ENCODE measurements at regions not wholly inside any gene's neighbourhood (a gene's known extent, or its start where the extent isn't known, plus 50 kb on each side); places are given as distances from the start of the nearest gene placed in this dataset.

- Histone ChIP-seq H3K36me3 (ENCODE audit: control insufficient read depth in 2 of 4, insufficient read depth in 4 of 4, low read length in 3 of 4) (no peaks in the 10 kb centered on the region), H2AK5ac (ENCODE audit: low read depth, low read length) (no peak overlapping the region), H3K18ac (ENCODE audit: extremely low read depth, low read length) (no peak overlapping the region), H3K27me3 (replicated peaks in 1 of 4; ENCODE audit: control insufficient read depth in 3 of 4, extremely low read depth in 1 of 4, insufficient read depth in 3 of 4, low read length in 3 of 4) (no peaks in the 10 kb centered on the region), H3K27ac (ENCODE audit: low read depth, low read length) (no peak overlapping the region), H3K4me3 (ENCODE audit: extremely low read depth in 1 of 4, insufficient read depth in 2 of 4, low read depth in 3 of 4, low read length in 4 of 4) (no peak overlapping the region), H3K79me2 (ENCODE audit: control insufficient read depth in 1 of 2, insufficient read depth in 2 of 2, low read length in 2 of 2) (no peaks in the 10 kb centered on the region), H3K9me3 (ENCODE audit: insufficient read depth in 2 of 2, low read depth in 1 of 2, low read length in 1 of 2) (peaks cover 0 to 2% of the 10 kb centered on the region in 2 experiments; a peak in 1 of 4 replicates), H2BK12ac (ENCODE audit: low read depth, low read length) (no peak overlapping the region), H3K23me2 (ENCODE audit: low read depth, low read length) (no peaks in the 10 kb centered on the region), H4K20me1 (replicated peaks in 1 of 2; ENCODE audit: control insufficient read depth in 1 of 2, insufficient read depth in 2 of 2, low read length in 2 of 2) (no peaks in the 10 kb centered on the region), H3K4me2 (ENCODE audit: insufficient read depth in 1 of 2, low read depth in 2 of 2, low read length in 2 of 2) (no peak overlapping the region), H4K8ac (ENCODE audit: extremely low read depth, insufficient read depth, low read length) (no peak overlapping the region), H3K14ac (ENCODE audit: insufficient read length) (no peak overlapping the region), H2BK20ac (ENCODE audit: low read length) (no peak overlapping the region), H3K56ac (replicated peaks; ENCODE audit: insufficient read length, low read depth, low read length) (no peak overlapping the region), H4K91ac (replicated peaks; ENCODE audit: insufficient read length, low read length) (no peak overlapping the region), H2AFZ (ENCODE audit: low read length) (no peak overlapping the region), H3K4me1 (replicated peaks in 1 of 4; ENCODE audit: control insufficient read depth in 3 of 4, insufficient read depth in 4 of 4, low read length in 3 of 4) (no peaks in the 10 kb centered on the region), H4K5ac (ENCODE audit: insufficient read length, low read depth, low read length) (no peak overlapping the region), H3K4ac (replicated peaks; ENCODE audit: insufficient read length, low read depth, low read length) (no peak overlapping the region), H3K79me1 (ENCODE audit: low read depth, low read length) (no peaks in the 10 kb centered on the region), H2BK5ac (ENCODE audit: low read depth, low read length) (no peak overlapping the region), H3K9ac (replicated peaks in 1 of 4; ENCODE audit: extremely low read depth in 1 of 4, low read depth in 3 of 4, low read length in 3 of 4) (no peak overlapping the region; a peak in 1 of 7 replicates), H3K23ac (ENCODE audit: insufficient read length) (no peak overlapping the region), H2BK15ac (ENCODE audit: low read length) (no peak overlapping the region), H2BK120ac (replicated peaks; ENCODE audit: low read depth, low read length) (no peak overlapping the region)
- FAIRE-seq (no peak), DNase-seq (ENCODE audit: low read depth in 1 of 2, low spot score in 2 of 2) (peak in 1 of 2 experiments; percentile 39)
- ChIA-PET CTCF (ENCODE audit: partially characterized antibody) (no interaction called here), POLR2A (ENCODE audit: partially characterized antibody) (no interaction called here)
- WGBS, 2 experiments (ENCODE audit: extremely low coverage in 1 of 2, insufficient coverage in 1 of 2, insufficient read length in 1 of 2, insufficient replicate concordance in 2 of 2, low coverage in 1 of 2, low lambda C conversion rate in 2 of 2, missing lambda C conversion rate in 1 of 2) = 84% methylated on average over 16 of the region's 16 CpGs; no CpG with 5 or more reads in 1 of the 2 experiments
- TF ChIP-seq TAF7 (optimal IDR thresholded peaks at IDR 0.05; ENCODE audit: borderline replicate concordance, low read depth, low read length) (no peak), TEAD4 (IDR thresholded peaks at IDR 0.05; ENCODE audit: low read depth, low read length) (no peak), CHD2 (IDR thresholded peaks at IDR 0.05; ENCODE audit: low read length) (no peak), POLR2AphosphoS5 (IDR thresholded peaks at IDR 0.05; ENCODE audit: low read depth, low read length) (no peak), HDAC6 (IDR thresholded peaks at IDR 0.05; ENCODE audit: low read depth, low read length) (no peak), BACH1 (IDR thresholded peaks at IDR 0.05; ENCODE audit: low read length) (no peak), KDM4A (IDR thresholded peaks at IDR 0.05; ENCODE audit: low read depth, low read length, severe bottlenecking) (no peak), BRCA1 (IDR thresholded peaks at IDR 0.05; ENCODE audit: low read depth, low read length) (no peak), TAF1 (IDR thresholded peaks at IDR 0.05; ENCODE audit: low read depth, low read length) (no peak), RAD21 (IDR thresholded peaks at IDR 0.05 in 1 of 2, conservative IDR thresholded peaks at IDR 0.05 in 1 of 2; ENCODE audit: low read depth in 2 of 2, low read length in 2 of 2) (no peak), JUND (IDR thresholded peaks at IDR 0.05; ENCODE audit: low read length) (no peak), ATF3 (IDR thresholded peaks at IDR 0.05; ENCODE audit: insufficient read depth, low read depth, low read length) (no peak), CHD1 (IDR thresholded peaks at IDR 0.05; ENCODE audit: low read depth, low read length) (no peak), TBP (IDR thresholded peaks at IDR 0.05; ENCODE audit: low read depth, low read length) (no peak), RBBP5 (IDR thresholded peaks at IDR 0.05; ENCODE audit: borderline replicate concordance, low read depth, low read length) (no peak)
These were observed 108.4 kb upstream of the SNTG2 start for GRCh38 chr2:842151-842803.
